Neural progenitor cell (in vitro differentiated cells): ENCODE measurements at regions not wholly inside any gene's neighbourhood (a gene's known extent, or its start where the extent isn't known, plus 50 kb on each side); places are given as distances from the start of the nearest gene placed in this dataset.
"Not testable (repeated sequence)": the region's sequence is repeated elsewhere in the genome, so short reads cannot be mapped to it uniquely, and the experiment has no call there.

ENCODE experiments used
- DNase-seq: peaks from one replicate; pipeline ENCODE4 v3.0.0-alpha.2; 2016; ENCODE audit warnings: low spot score
- H2AFZ ChIP-seq: fragments of 200-600 bp; sonication (generic); replicated peaks from 2 replicates; pipeline ENCODE4 v1.6.1; 2016; ENCODE audit warnings: antibody characterized with exemption
- H3F3A ChIP-seq: fragments of 200-600 bp; sonication (generic); 2 replicates; pipeline ENCODE4 v1.6.1; 2016; ENCODE audit warnings: antibody characterized with exemption, low read depth
- H3K27ac ChIP-seq: fragments of 200-600 bp; sonication (generic); 2 replicates; pipeline ENCODE4 v1.5.1; 2016; ENCODE audit warnings: mild to moderate bottlenecking
- H3K27me3 ChIP-seq: fragments of 200-600 bp; sonication (generic); 2 replicates; pipeline ENCODE4 v1.6.1; 2016; ENCODE audit warnings: mild to moderate bottlenecking, moderate library complexity
- H3K36me3 ChIP-seq: fragments of 200-600 bp; sonication (generic); 2 replicates; pipeline ENCODE4 v1.5.1; 2016
- H3K4me1 ChIP-seq: fragments of 200-600 bp; sonication (generic); 2 replicates; pipeline ENCODE4 v1.6.1; 2016; ENCODE audit warnings: mixed run types
- H3K4me2 ChIP-seq: fragments of 200-600 bp; sonication (generic); 2 replicates; pipeline ENCODE4 v1.6.1; 2016
- H3K4me3 ChIP-seq: fragments of 200-600 bp; sonication (generic); 2 replicates; pipeline ENCODE4 v1.5.1; 2016
- H3K79me2 ChIP-seq: fragments of 200-600 bp; sonication (generic); 2 replicates; pipeline ENCODE4 v1.6.1; 2016; ENCODE audit warnings: low read depth
- H3K9ac ChIP-seq: fragments of 200-600 bp; sonication (generic); 2 replicates; pipeline ENCODE4 v1.6.1; 2016
- H3K9me3 ChIP-seq: fragments of 200-600 bp; sonication (generic); 2 replicates; pipeline ENCODE4 v1.5.1; 2016; ENCODE audit warnings: low read depth
- H4K20me1 ChIP-seq: fragments of 200-600 bp; sonication (generic); 2 replicates; pipeline ENCODE4 v1.6.1; 2016; ENCODE audit warnings: low read depth
- H3K27ac Mint-ChIP-seq: 3 replicates; pipeline ENCODE4 v1.8.0; 2021; ENCODE audit warnings: mixed read lengths
- H3K27me3 Mint-ChIP-seq: 2 replicates; pipeline ENCODE4 v1.8.0; 2022; ENCODE audit warnings: low read depth, mild to moderate bottlenecking, inconsistent platforms, moderate library complexity, mixed read lengths; ENCODE audit not compliant: insufficient read depth
- H3K36me3 Mint-ChIP-seq: 3 replicates; pipeline ENCODE4 v1.8.0; 2021; ENCODE audit warnings: mixed read lengths
- H3K4me1 Mint-ChIP-seq: 3 replicates; pipeline ENCODE4 v1.8.0; 2021; ENCODE audit warnings: mixed read lengths
- H3K4me3 Mint-ChIP-seq: 3 replicates; pipeline ENCODE4 v1.8.0; 2021; ENCODE audit warnings: mild to moderate bottlenecking, moderate library complexity, mixed read lengths
- H3K9me3 Mint-ChIP-seq: 3 replicates; pipeline ENCODE4 v1.8.0; 2020; ENCODE audit warnings: mixed read lengths
- EZH2 ChIP-seq: fragments of 200-600 bp; sonication (generic); IDR thresholded peaks from 2 replicates; pipeline ENCODE4 v1.6.1; 2017; ENCODE audit warnings: antibody characterized with exemption, mild to moderate bottlenecking, moderate library complexity
- EZH2phosphoT487 ChIP-seq: fragments of 200-600 bp; sonication (generic); IDR thresholded peaks from 2 replicates; pipeline ENCODE4 v1.6.1; 2017; ENCODE audit warnings: antibody characterized with exemption
- TF ChIP-seq, protein P1 (sequence below): fragments of 200-600 bp; sonication (generic); IDR thresholded peaks from 2 replicates; pipeline ENCODE4 v1.5.1; 2017; ENCODE audit warnings: antibody characterized with exemption, mild to moderate bottlenecking

DNA sequence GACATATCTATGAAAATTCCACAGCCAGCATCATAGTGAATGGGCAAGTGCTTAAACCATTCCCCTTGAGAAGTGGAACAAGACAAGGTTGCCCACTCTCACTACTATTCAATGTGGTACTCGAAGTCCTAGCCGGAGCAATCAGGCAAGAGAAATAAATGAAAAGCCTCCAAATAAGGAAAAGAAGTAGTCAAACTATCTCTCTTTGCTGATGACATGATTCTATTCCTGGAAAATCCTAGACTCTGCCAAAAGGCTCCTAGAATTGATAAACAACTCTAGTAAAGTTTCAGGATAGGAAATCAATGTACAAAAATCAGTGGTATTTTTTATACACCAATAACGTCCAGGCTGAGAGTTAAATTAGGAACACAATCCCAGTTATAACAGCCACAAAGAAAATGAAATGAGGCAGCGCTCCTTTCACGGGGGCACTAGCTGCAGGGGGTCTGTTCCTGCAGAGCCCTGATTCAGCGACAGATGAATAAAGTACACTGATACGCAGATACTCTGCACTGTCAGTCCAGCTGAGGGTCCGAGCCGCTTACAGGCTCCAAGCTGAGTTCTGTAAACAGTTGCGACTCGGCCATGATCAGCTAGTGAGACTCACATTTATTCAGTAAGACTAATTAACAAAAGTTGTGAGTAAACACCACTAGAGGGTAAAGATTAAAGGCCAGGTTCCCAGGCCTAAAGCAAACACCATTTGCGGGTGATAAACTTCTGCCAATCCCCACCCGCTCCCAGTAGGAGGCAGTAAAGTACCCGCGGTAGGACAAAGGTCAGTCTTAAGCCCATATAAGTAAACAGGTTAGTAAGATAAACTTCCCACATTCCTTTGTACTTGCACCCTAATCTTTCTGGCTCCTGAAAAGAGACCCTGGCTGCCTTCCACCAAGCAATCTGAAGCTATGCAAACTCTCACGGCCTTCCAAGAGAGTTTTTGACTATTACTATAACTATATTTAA, 290.6 kb upstream of the GRID2 start:
- H3K4me3 ChIP-seq: no peak overlapping the region
- H3K36me3 ChIP-seq: no peaks in the 10 kb centered on the region
- peak overlapping the region; percentile 1 for H2AFZ ChIP-seq
- DNase-seq: peak; percentile 65
- Mint-ChIP-seq H3K4me1 (no peaks in the 10 kb centered on the region), H3K27ac (no peak overlapping the region), H3K9me3 (no peaks in the 10 kb centered on the region), H3K27me3 (no peaks in the 10 kb centered on the region), H3K36me3 (no peaks in the 10 kb centered on the region), H3K4me3 (no peak overlapping the region)
- H3F3A ChIP-seq: peaks cover 19% of the 10 kb centered on the region
- no peaks in the 10 kb centered on the region for H4K20me1 ChIP-seq
- H3K27ac ChIP-seq: no peak overlapping the region
- H3K79me2 ChIP-seq: no peaks in the 10 kb centered on the region
- H3K4me2 ChIP-seq: peak overlapping the region; percentile 19
- H3K4me1 ChIP-seq: peaks cover 8% of the 10 kb centered on the region
- TF ChIP-seq EZH2phosphoT487: no peak
- TF ChIP-seq, protein P1, sequence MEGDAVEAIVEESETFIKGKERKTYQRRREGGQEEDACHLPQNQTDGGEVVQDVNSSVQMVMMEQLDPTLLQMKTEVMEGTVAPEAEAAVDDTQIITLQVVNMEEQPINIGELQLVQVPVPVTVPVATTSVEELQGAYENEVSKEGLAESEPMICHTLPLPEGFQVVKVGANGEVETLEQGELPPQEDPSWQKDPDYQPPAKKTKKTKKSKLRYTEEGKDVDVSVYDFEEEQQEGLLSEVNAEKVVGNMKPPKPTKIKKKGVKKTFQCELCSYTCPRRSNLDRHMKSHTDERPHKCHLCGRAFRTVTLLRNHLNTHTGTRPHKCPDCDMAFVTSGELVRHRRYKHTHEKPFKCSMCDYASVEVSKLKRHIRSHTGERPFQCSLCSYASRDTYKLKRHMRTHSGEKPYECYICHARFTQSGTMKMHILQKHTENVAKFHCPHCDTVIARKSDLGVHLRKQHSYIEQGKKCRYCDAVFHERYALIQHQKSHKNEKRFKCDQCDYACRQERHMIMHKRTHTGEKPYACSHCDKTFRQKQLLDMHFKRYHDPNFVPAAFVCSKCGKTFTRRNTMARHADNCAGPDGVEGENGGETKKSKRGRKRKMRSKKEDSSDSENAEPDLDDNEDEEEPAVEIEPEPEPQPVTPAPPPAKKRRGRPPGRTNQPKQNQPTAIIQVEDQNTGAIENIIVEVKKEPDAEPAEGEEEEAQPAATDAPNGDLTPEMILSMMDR: peak; percentile 71
- H3K27me3 ChIP-seq: no peaks in the 10 kb centered on the region
- no peaks in the 10 kb centered on the region for H3K9me3 ChIP-seq
- H3K9ac ChIP-seq: no peak overlapping the region

DNA sequence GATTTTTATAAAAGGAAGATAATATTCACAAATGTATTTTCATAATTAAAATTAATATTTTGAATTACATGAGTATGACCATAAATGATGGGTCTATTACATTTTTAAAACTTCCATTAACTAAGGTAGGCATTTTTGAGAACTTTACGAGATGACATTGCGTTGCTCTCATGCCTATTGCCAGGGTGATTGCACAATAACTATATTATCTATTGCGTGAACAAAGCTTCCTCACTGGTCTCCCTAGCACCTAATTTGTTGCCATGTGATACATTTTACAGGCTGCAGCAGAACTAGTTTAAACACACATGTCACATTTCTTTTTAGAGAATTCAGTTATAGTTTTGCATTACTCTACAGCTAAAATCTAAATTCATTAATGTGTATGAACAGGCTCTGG, 289.7 kb upstream of the GRID2 start:
- Histone ChIP-seq H2AFZ (no peak overlapping the region), H4K20me1 (no peaks in the 10 kb centered on the region), H3K27ac (no peak overlapping the region), H3F3A (peaks cover 19% of the 10 kb centered on the region), H3K9ac (no peak overlapping the region), H3K9me3 (no peaks in the 10 kb centered on the region), H3K27me3 (no peaks in the 10 kb centered on the region), H3K79me2 (no peaks in the 10 kb centered on the region), H3K4me3 (no peak overlapping the region), H3K36me3 (no peaks in the 10 kb centered on the region), H3K4me1 (peaks cover 8% of the 10 kb centered on the region), H3K4me2 (peak overlapping the region; percentile 19)
- DNase-seq: no peak
- Mint-ChIP-seq H3K4me3 (no peak overlapping the region), H3K27me3 (no peaks in the 10 kb centered on the region), H3K9me3 (no peaks in the 10 kb centered on the region), H3K4me1 (no peaks in the 10 kb centered on the region), H3K27ac (no peak overlapping the region), H3K36me3 (no peaks in the 10 kb centered on the region)
- TF ChIP-seq EZH2 (no peak), EZH2phosphoT487 (no peak)
- TF ChIP-seq, protein P1: no peak

DNA sequence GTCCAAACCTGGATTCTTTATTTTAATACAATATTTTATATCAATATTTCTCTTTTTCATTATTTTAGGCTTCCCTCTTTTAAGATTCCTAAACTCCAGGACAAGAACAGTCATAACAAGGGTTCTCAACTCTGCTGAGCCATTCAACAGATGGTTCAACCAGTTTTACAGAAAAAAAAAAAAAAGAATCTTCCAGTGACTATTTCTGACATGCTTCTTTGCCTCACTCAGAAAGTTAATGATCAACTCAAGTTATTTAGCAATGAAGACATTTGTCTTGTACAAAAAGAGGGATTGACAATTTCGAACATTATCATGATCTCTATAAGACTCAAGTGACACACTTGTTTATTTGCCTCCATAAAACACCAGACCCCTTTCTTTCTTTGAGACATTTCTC, 282.6 kb upstream of the GRID2 start:
- H3K79me2 ChIP-seq: no peaks in the 10 kb centered on the region
- Mint-ChIP-seq H3K36me3 (no peaks in the 10 kb centered on the region), H3K27me3 (peaks cover 3% of the 10 kb centered on the region), H3K4me3 (no peak overlapping the region), H3K4me1 (no peaks in the 10 kb centered on the region), H3K27ac (no peak overlapping the region), H3K9me3 (no peaks in the 10 kb centered on the region)
- H3K4me3 ChIP-seq: no peak overlapping the region
- DNase-seq: no peak
- H3K9me3 ChIP-seq: no peaks in the 10 kb centered on the region
- H3F3A ChIP-seq: no peaks in the 10 kb centered on the region
- no peaks in the 10 kb centered on the region for H3K4me1 ChIP-seq
- H3K4me2 ChIP-seq: no peak overlapping the region
- no peak overlapping the region for H3K27ac ChIP-seq
- no peak overlapping the region for H3K9ac ChIP-seq
- H3K27me3 ChIP-seq: no peaks in the 10 kb centered on the region
- no peaks in the 10 kb centered on the region for H3K36me3 ChIP-seq
- H2AFZ ChIP-seq: no peak overlapping the region
- no peak for TF ChIP-seq EZH2
- no peaks in the 10 kb centered on the region for H4K20me1 ChIP-seq

DNA sequence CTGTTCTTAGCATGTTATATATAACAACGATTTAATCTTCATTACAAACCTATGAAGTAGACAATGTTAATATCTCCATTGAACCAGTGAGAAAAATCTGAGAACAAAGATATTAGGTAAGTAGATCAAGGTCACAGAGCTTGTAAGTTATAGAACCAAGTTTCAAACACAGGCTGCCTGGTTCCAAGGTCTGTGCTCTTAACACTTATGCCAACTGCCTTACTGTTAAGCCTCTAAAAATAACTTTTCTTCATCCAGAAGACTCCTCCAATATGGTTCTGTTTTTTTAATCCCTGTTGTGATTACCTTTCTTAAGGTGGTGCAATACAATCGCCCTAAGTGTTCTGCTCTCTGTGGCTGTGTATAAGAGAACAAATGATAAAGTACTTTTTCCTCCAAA, 282.0 kb upstream of the GRID2 start:
- Histone ChIP-seq H3K9me3 (no peaks in the 10 kb centered on the region), H2AFZ (no peak overlapping the region), H3K79me2 (no peaks in the 10 kb centered on the region), H3K4me2 (no peak overlapping the region), H3K36me3 (no peaks in the 10 kb centered on the region), H3K4me3 (no peak overlapping the region), H3K27ac (no peak overlapping the region), H4K20me1 (no peaks in the 10 kb centered on the region), H3K4me1 (no peaks in the 10 kb centered on the region), H3F3A (no peaks in the 10 kb centered on the region), H3K27me3 (no peaks in the 10 kb centered on the region), H3K9ac (no peak overlapping the region)
- Mint-ChIP-seq H3K27ac (no peak overlapping the region), H3K9me3 (no peaks in the 10 kb centered on the region), H3K27me3 (peaks cover 3% of the 10 kb centered on the region), H3K4me3 (no peak overlapping the region), H3K4me1 (no peaks in the 10 kb centered on the region), H3K36me3 (no peaks in the 10 kb centered on the region)
- DNase-seq: no peak
- TF ChIP-seq EZH2phosphoT487: no peak
- no peak for TF ChIP-seq EZH2
- TF ChIP-seq, protein P1: no peak

DNA sequence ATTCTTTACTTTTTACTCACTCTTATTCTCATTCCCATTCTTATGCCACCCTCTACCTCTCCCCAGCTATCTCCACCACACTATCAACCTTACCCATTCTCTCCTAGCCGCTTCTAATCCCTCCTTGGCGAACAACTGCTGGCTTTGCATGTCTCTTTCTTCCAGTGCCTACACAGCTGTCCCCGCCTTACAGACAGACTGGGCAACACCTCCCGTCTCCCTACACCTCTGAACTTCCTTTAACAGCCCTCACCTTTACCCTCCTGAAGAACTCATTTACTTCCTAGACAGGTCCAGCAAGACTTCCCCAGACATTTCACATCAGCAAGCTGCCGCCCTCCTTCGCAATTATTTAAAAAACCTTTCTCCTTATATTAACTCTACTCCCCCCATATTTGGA, 274.9 kb upstream of the GRID2 start:
- not testable (repeated sequence) for H3K4me3 ChIP-seq, H3F3A ChIP-seq, H3K9ac ChIP-seq, DNase-seq, H3K27ac Mint-ChIP-seq, H3K79me2 ChIP-seq, H3K4me1 ChIP-seq, H2AFZ ChIP-seq, H3K9me3 ChIP-seq, H3K36me3 ChIP-seq, H3K27me3 Mint-ChIP-seq, H3K4me3 Mint-ChIP-seq, H3K36me3 Mint-ChIP-seq, H3K4me1 Mint-ChIP-seq, H3K4me2 ChIP-seq, H3K27ac ChIP-seq, H4K20me1 ChIP-seq, H3K9me3 Mint-ChIP-seq, H3K27me3 ChIP-seq
